HCT116 (cell line): ENCODE measurements at regions not wholly inside any gene's neighbourhood (a gene's known extent, or its start where the extent isn't known, plus 50 kb on each side); places are given as distances from the start of the nearest gene placed in this dataset.

Source experiments
- ATAC-seq: fragments of 200-7000 bp; cut with Tn5 transposase; 2 replicates; pipeline ENCODE4 v1.9.1; 2020; ENCODE audit warnings: mild to moderate bottlenecking, moderate library complexity
- BruUV-seq: library from RNA; stranded (reverse); fragments of 400-500 nt; replicated peaks from 2 replicates; lab custom pipeline; 2021; lab: Mats Ljungman, UMichigan
- CTCF ChIA-PET: fragments of 300-600 bp; sonication (Branson Sonifier 250); formaldehyde crosslinking; loops from one replicate; lab custom pipeline; 2021; ENCODE audit warnings: antibody characterized with exemption; lab: Charles Lee
- POLR2A ChIA-PET: fragments of 300-600, 350-600 bp; sonication (Branson Sonifier 250); formaldehyde crosslinking; loops from one replicate; lab custom pipeline; 2021; ENCODE audit warnings: antibody characterized with exemption; lab: Charles Lee
- RAD21 ChIA-PET, 2 experiments: fragments of 300-600 bp; sonication (Branson Sonifier 250); formaldehyde crosslinking; loops; one replicate each; lab custom pipeline; 2023; ENCODE audit warnings: low total read pairs in 2 of 2; ENCODE audit not compliant: uncharacterized antibody in 2 of 2, unreplicated experiment in 2 of 2, low non-redundant PET in 1 of 2; lab: Charles Lee
- DNase-seq: peaks from one replicate; pipeline ENCODE4 v3.0.0-alpha.2; 2010; ENCODE audit warnings: low read depth, low spot score
- H2AFZ ChIP-seq: fragments of 200-600 bp; shearing (Covaris generic), sonication (generic); 2 replicates; pipeline ENCODE4 v1.6.1; 2017; ENCODE audit warnings: low read depth, mixed run types, mixed read lengths, antibody characterized with exemption, low read length; ENCODE audit not compliant: poor library complexity, severe bottlenecking
- H3K27ac ChIP-seq: 2 replicates; pipeline ENCODE4 v1.5.1; 2012; ENCODE audit warnings: low read depth, low read length
- H3K27me3 ChIP-seq: fragments of 200-600 bp; sonication (generic); 2 replicates; pipeline ENCODE4 v1.6.1; 2016; ENCODE audit warnings: mixed run types, low read length, mixed read lengths; ENCODE audit not compliant: insufficient read depth
- H3K36me3 ChIP-seq, 2 experiments: fragments of 200-500 bp in 1 of 2; fragments of 200-600 bp in 1 of 2; sonication (Bioruptor generic) in 1 of 2; sonication (generic) in 1 of 2; 2 replicates each; pipeline versions ENCODE4 v1.5.1 to v1.6.1; 2014 to 2016; ENCODE audit warnings: low read length in 2 of 2, inconsistent platforms in 1 of 2, mixed read lengths in 1 of 2, mixed run types in 1 of 2; ENCODE audit not compliant: insufficient read depth in 2 of 2, control insufficient read depth in 1 of 2
- H3K4me1 ChIP-seq, 2 experiments: fragments of 200-600 bp in 1 of 2; sonication (generic) in 1 of 2; 2 replicates each; pipeline versions ENCODE4 v1.5.1 to v1.6.1; 2012 to 2017; ENCODE audit warnings: low read length in 2 of 2, inconsistent platforms in 1 of 2, mild to moderate bottlenecking in 1 of 2, mixed read lengths in 1 of 2, mixed run types in 1 of 2, moderate library complexity in 1 of 2; ENCODE audit not compliant: insufficient read depth in 2 of 2, control insufficient read depth in 1 of 2
- H3K4me2 ChIP-seq: fragments of 200-600 bp; sonication (generic); 2 replicates; pipeline ENCODE4 v1.6.1; 2017; ENCODE audit warnings: mixed run types, low read length, mixed read lengths
- H3K4me3 ChIP-seq, 2 experiments: fragments of 200-600 bp in 1 of 2; sonication (generic) in 1 of 2; replicated peaks in 1 of 2; 2 replicates each; pipeline ENCODE4 v1.5.1; 2011 to 2016; ENCODE audit warnings: low read length in 2 of 2, control low read depth in 1 of 2, low read depth in 1 of 2, mild to moderate bottlenecking in 1 of 2, mixed read lengths in 1 of 2, mixed run types in 1 of 2
- H3K79me2 ChIP-seq: fragments of 200-600 bp; sonication (generic); 2 replicates; pipeline ENCODE4 v1.6.1; 2017; ENCODE audit warnings: mild to moderate bottlenecking, mixed run types, low read length, moderate library complexity, mixed read lengths; ENCODE audit not compliant: insufficient read depth
- H3K9ac ChIP-seq: fragments of 200-600 bp; sonication (generic); 2 replicates; pipeline ENCODE4 v1.6.1; 2016; ENCODE audit warnings: low read length, mixed read lengths
- H3K9me2 ChIP-seq: fragments of 200-600 bp; sonication (generic), shearing (Covaris generic); 2 replicates; pipeline ENCODE4 v1.6.1; 2017; ENCODE audit warnings: mixed run types, mild to moderate bottlenecking, moderate library complexity; ENCODE audit not compliant: insufficient read depth
- H3K9me3 ChIP-seq, 2 experiments: fragments of 200-500 bp in 1 of 2; fragments of 200-600 bp in 1 of 2; sonication (Bioruptor generic) in 1 of 2; sonication (generic) in 1 of 2; 2 replicates each; pipeline ENCODE4 v1.6.1; 2014 to 2017; ENCODE audit warnings: low read length in 2 of 2, mixed read lengths in 2 of 2, inconsistent platforms in 1 of 2, low read depth in 1 of 2, mild to moderate bottlenecking in 1 of 2, mixed run types in 1 of 2, moderate library complexity in 1 of 2; ENCODE audit not compliant: control insufficient read depth in 1 of 2, insufficient read depth in 1 of 2
- H4K20me1 ChIP-seq: fragments of 200-600 bp; sonication (generic), shearing (Covaris generic); 2 replicates; pipeline ENCODE4 v1.6.1; 2017; ENCODE audit warnings: mixed run types, mild to moderate bottlenecking, moderate library complexity; ENCODE audit not compliant: insufficient read depth
- CBX3 ChIP-seq: IDR thresholded peaks from 2 replicates; pipeline ENCODE4 v1.6.1; 2012; ENCODE audit warnings: low read depth
- CEBPB ChIP-seq: IDR thresholded peaks from 2 replicates; pipeline ENCODE4 v1.6.1; 2012; ENCODE audit warnings: low read depth
- EZH2 ChIP-seq: fragments of 200-600 bp; sonication (generic); IDR thresholded peaks from 2 replicates; pipeline ENCODE4 v1.6.1; 2017; ENCODE audit warnings: antibody characterized with exemption, mixed run types
- FOSL1 ChIP-seq: IDR thresholded peaks from 2 replicates; pipeline ENCODE4 v1.6.1; 2012; ENCODE audit warnings: low read depth
- JUND ChIP-seq: IDR thresholded peaks from 2 replicates; pipeline ENCODE4 v1.6.1; 2012
- POLR2A ChIP-seq: IDR thresholded peaks from 2 replicates; pipeline ENCODE4 v1.7.0; 2011; ENCODE audit warnings: borderline replicate concordance; ENCODE audit not compliant: insufficient read depth, insufficient read length; ENCODE audit errors: extremely low read depth
- POLR2AphosphoS5 ChIP-seq: IDR thresholded peaks from 2 replicates; pipeline ENCODE4 v1.6.1; 2011; ENCODE audit warnings: mild to moderate bottlenecking, low read depth, low read length, moderate library complexity
- RAD21 ChIP-seq: IDR thresholded peaks from 2 replicates; pipeline ENCODE4 v1.6.1; 2012; ENCODE audit warnings: low read depth, mild to moderate bottlenecking
- SP1 ChIP-seq: IDR thresholded peaks from 2 replicates; pipeline ENCODE4 v1.6.1; 2012; ENCODE audit warnings: low read depth
- TCF7L2 ChIP-seq: IDR thresholded peaks from 2 replicates; pipeline ENCODE4 v1.7.0; 2011; ENCODE audit warnings: borderline replicate concordance, inconsistent platforms; ENCODE audit not compliant: insufficient read depth, insufficient read length; ENCODE audit errors: extremely low read depth
- YY1 ChIP-seq: IDR thresholded peaks from 2 replicates; pipeline ENCODE4 v1.6.1; 2011; ENCODE audit warnings: low read length, low read depth, moderate library complexity, mild to moderate bottlenecking; ENCODE audit not compliant: insufficient replicate concordance; ENCODE audit errors: extremely low read depth
- ZFX ChIP-seq: fragments of 450-650 bp; IDR thresholded peaks from 2 replicates; pipeline ENCODE4 v1.6.1; 2017
- intact Hi-C: fragments of 100-400 bp; cut with micrococcal nuclease; formaldehyde crosslinking; loops from 2 replicates; pipeline ENCODE4 v1.10.0; 2022
- TF ChIP-seq, protein P1 (sequence below): IDR thresholded peaks from 2 replicates; pipeline ENCODE4 v1.6.1; 2012
- TF ChIP-seq, protein P2 (sequence below): IDR thresholded peaks from 2 replicates; pipeline ENCODE4 v1.6.1; 2011; ENCODE audit warnings: mild to moderate bottlenecking, low read length, moderate library complexity; ENCODE audit not compliant: insufficient replicate concordance; ENCODE audit errors: extremely low read depth
- TF ChIP-seq, protein P3 (sequence below): IDR thresholded peaks from 2 replicates; pipeline ENCODE4 v1.6.1; 2012
- TF ChIP-seq, protein P4 (sequence below): IDR thresholded peaks from 2 replicates; pipeline ENCODE4 v1.6.1; 2012; ENCODE audit warnings: low read depth

DNA sequence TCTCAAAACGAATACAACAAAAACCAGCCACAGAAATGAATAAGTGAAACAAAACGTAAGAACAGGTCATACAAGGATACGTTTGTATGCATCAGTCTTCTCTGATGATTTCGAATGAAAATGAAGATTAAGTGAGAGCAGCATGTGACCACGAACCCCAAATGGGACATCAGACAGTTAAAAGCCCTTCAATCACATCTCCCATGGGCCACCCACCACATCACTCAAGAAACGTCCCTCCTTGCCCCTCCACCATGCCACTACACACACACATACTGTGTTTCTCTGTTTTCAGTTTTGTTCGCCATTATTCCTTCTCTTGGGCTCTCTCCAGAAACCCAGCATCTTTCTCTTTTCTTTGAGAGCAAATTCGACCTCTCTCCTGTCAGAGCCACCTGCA lies 355.6 kb upstream of the KAZN start:
- no TSS peak for BruUV-seq
- no peak overlapping the region for H3K4me2 ChIP-seq
- no peak overlapping the region for H3K4me3 ChIP-seq
- ChIA-PET RAD21 (no interaction called here), CTCF (no interaction called here), POLR2A (no interaction called here)
- H3K9ac ChIP-seq: no peak overlapping the region
- intact Hi-C loops: no loop called here
- H3K27me3 ChIP-seq: peaks cover 3% of the 10 kb centered on the region; the same call in 1 of the 2 replicates
- H3K9me3 ChIP-seq: no peaks in the 10 kb centered on the region
- no peak overlapping the region for H2AFZ ChIP-seq
- no peak for DNase-seq
- no peak overlapping the region for H3K27ac ChIP-seq
- no peak for ATAC-seq
- no peak for TF ChIP-seq YY1
- no peak for TF ChIP-seq POLR2AphosphoS5
- TF ChIP-seq, protein P1, sequence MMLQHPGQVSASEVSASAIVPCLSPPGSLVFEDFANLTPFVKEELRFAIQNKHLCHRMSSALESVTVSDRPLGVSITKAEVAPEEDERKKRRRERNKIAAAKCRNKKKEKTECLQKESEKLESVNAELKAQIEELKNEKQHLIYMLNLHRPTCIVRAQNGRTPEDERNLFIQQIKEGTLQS: no peak
- TF ChIP-seq, protein P2, sequence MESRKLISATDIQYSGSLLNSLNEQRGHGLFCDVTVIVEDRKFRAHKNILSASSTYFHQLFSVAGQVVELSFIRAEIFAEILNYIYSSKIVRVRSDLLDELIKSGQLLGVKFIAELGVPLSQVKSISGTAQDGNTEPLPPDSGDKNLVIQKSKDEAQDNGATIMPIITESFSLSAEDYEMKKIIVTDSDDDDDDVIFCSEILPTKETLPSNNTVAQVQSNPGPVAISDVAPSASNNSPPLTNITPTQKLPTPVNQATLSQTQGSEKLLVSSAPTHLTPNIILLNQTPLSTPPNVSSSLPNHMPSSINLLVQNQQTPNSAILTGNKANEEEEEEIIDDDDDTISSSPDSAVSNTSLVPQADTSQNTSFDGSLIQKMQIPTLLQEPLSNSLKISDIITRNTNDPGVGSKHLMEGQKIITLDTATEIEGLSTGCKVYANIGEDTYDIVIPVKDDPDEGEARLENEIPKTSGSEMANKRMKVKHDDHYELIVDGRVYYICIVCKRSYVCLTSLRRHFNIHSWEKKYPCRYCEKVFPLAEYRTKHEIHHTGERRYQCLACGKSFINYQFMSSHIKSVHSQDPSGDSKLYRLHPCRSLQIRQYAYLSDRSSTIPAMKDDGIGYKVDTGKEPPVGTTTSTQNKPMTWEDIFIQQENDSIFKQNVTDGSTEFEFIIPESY: no peak
- no peak for TF ChIP-seq TCF7L2
- TF ChIP-seq, protein P3, sequence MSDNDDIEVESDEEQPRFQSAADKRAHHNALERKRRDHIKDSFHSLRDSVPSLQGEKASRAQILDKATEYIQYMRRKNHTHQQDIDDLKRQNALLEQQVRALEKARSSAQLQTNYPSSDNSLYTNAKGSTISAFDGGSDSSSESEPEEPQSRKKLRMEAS: no peak
- TF ChIP-seq CBX3: no peak
- TF ChIP-seq ZFX: no peak
- no peak for TF ChIP-seq SP1
- TF ChIP-seq, protein P4, sequence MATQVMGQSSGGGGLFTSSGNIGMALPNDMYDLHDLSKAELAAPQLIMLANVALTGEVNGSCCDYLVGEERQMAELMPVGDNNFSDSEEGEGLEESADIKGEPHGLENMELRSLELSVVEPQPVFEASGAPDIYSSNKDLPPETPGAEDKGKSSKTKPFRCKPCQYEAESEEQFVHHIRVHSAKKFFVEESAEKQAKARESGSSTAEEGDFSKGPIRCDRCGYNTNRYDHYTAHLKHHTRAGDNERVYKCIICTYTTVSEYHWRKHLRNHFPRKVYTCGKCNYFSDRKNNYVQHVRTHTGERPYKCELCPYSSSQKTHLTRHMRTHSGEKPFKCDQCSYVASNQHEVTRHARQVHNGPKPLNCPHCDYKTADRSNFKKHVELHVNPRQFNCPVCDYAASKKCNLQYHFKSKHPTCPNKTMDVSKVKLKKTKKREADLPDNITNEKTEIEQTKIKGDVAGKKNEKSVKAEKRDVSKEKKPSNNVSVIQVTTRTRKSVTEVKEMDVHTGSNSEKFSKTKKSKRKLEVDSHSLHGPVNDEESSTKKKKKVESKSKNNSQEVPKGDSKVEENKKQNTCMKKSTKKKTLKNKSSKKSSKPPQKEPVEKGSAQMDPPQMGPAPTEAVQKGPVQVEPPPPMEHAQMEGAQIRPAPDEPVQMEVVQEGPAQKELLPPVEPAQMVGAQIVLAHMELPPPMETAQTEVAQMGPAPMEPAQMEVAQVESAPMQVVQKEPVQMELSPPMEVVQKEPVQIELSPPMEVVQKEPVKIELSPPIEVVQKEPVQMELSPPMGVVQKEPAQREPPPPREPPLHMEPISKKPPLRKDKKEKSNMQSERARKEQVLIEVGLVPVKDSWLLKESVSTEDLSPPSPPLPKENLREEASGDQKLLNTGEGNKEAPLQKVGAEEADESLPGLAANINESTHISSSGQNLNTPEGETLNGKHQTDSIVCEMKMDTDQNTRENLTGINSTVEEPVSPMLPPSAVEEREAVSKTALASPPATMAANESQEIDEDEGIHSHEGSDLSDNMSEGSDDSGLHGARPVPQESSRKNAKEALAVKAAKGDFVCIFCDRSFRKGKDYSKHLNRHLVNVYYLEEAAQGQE: no peak
- TF ChIP-seq FOSL1: no peak
- TF ChIP-seq POLR2A: no peak
- TF ChIP-seq RAD21: no peak
- TF ChIP-seq CEBPB: no peak
- TF ChIP-seq EZH2: no peak
- no peak for TF ChIP-seq JUND
- H3K4me1 ChIP-seq: no peaks in the 10 kb centered on the region
- H3K36me3 ChIP-seq: no peaks in the 10 kb centered on the region
- H4K20me1 ChIP-seq: no peaks in the 10 kb centered on the region
- no peaks in the 10 kb centered on the region for H3K9me2 ChIP-seq
- no peaks in the 10 kb centered on the region for H3K79me2 ChIP-seq
